Adrenal gland (tissue), 5 donors: ENCODE measurements at regions not wholly inside any gene's neighbourhood (a gene's known extent, or its start where the extent isn't known, plus 50 kb on each side); places are given as distances from the start of the nearest gene placed in this dataset.

ENCODE experiments used
- CTCF ChIP-seq, 6 experiments: fragments of 450-650 bp in 4 of 6; fragments of 200-600 bp in 2 of 6; sonication (generic) in 1 of 6; IDR thresholded peaks; 1 replicate in 5 of 6; 2 replicates in 1 of 6; pipeline versions ENCODE4 v1.5.1 to v1.8.0; 2016 to 2021; ENCODE audit warnings: antibody characterized with exemption in 6 of 6, mild to moderate bottlenecking in 2 of 6, moderate library complexity in 1 of 6
- POLR2A ChIP-seq, 2 donors: fragments of 450-650 bp; IDR thresholded peaks; one replicate each; pipeline ENCODE4 v1.6.1; 2017; ENCODE audit warnings: antibody characterized with exemption in 2 of 2, mild to moderate bottlenecking in 2 of 2, moderate library complexity in 1 of 2
- donor health status: DM: no; HTN: no; CAD: no.

- TF ChIP-seq CTCF (IDR thresholded peaks at IDR 0.05): no peak
- TF ChIP-seq POLR2A (IDR thresholded peaks at IDR 0.05): no peak
Measured at GRCh38 chr2:184162426-184162825, 435.9 kb upstream of the ZNF804A start.
